ELR (cell line): ENCODE measurements at regions not wholly inside any gene's neighbourhood (a gene's known extent, or its start where the extent isn't known, plus 50 kb on each side); places are given as distances from the start of the nearest gene placed in this dataset.

Source experiments
- DNase-seq: peaks from one replicate; pipeline ENCODE4 v3.0.0-alpha.2; 2015; ENCODE audit warnings: low read depth

DNA sequence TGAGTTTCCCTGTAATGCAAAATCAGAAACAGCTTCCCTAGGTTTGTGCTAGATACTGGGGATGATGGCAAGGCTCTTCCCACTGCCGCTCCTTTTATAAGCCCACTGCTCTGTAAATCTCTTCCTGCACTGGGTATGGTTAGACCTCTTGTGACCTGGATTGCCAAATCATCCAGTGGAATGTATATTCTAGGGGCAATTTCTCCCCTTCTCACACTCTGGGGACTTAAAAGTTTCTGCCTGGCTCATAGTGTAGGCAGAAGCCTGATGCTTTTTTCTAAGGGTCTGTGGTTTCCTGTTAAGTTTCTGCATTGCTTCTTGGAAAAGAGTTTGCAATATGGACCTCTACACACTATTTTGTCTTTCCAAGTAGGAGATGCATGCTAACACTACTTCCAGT is 1582.0 kb upstream of the PCDH20 start:
- no peak for DNase-seq

DNA sequence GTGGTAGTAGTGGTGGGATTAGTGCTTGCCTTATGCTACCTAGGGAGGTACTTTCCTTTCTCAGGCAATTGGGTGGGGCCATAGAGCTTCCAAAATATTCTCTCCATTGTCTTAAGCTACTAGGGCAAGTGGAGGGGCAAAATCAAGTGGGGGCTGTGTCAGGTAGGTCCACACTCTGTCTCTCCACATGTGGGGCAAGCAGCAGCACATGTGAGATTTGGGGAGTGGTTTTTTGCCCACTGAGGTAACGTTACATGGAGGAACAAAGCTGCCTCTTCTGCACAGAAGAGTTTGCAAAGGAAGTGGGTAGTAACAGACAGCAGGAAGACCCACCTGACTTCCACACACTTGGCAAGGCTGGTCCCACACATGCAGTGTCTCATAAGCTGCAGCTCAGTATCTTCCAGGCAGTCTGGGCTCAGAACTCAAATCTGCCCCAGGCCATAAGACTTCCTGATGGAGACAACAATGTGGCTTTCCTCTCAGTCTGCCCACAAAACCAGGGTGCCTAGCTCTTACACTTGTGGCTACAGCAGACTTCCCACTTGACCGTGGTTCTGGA is 1581.5 kb upstream of the PCDH20 start:
- DNase-seq = no peak

DNA sequence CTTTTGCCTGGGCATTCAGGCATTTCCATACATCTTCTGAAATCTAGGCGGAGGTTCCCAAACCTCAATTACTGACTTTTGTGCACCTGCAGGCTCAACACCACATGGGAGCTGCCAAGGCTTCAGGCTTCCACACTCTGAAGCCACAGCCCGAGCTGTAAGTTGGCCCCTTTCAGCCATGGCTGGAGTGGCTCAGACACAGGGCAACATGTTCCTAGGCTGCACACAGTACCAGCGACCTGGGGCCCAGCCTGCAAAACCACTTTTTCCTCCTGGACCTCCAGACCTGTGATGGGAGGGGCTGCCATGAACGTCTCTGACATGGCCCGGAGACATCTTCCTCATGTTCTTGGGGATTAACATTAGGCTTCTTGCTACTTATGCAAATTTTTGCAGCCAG is 1558.2 kb upstream of the PCDH20 start:
- no peak for DNase-seq

DNA sequence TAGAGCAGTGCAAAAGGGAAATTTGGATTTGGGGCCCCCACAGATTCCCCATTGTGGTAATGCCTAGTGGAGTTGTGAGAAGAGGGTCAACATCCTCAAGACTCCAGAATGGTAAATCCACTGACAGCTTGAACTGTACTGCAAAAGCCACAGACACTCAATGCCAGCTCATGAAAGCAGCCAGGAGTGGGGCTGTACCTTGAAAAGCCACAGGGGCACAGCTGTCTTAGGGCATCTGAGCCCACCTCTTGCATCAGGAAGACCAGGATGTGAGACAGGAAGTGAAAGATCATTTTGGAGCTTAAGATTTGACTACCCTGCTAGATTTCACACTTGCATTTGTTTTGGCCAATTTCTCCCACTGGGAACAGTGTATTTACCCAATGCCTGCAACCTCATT is 1548.9 kb upstream of the PCDH20 start:
- DNase-seq = no peak

DNA sequence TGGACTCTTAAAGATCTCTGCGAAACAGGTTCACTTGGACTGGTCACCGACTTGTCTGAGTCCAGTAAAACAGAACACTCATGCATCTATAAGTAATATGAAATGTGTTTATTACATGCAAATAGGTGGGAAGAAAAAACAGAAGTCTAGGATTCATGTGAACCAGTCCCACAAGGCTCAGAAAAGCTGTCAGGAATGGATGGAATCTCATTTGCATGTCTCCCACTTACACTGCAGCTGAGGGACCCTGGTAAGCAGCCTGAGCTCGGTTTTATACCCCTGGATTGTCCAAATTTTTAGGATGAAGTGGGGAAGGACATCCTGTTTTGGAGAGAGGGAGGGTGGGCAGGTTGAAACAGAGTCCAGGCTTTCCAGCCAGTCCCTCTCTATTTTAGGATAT is 1545.1 kb upstream of the PCDH20 start:
- DNase-seq = no peak

DNA sequence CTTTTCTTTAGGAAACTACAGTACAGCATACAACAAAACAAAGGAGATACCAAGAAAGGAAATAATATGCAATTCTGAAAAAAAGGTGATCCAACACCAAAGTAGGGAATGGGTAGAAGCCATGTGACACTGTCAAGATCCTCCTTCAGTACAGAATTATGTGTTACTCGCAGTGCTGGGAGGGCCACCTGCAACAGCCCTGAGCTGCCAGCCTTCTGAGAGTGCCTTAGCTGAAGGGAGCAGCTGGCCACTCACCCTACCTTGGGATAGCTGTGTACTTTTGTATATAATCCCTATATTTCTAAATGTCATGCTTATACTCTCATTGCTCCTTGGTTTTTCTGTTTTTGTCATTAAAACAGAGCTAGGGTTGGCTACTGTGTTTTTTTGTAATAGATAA is 1518.2 kb upstream of the PCDH20 start:
- DNase-seq = no peak

DNA sequence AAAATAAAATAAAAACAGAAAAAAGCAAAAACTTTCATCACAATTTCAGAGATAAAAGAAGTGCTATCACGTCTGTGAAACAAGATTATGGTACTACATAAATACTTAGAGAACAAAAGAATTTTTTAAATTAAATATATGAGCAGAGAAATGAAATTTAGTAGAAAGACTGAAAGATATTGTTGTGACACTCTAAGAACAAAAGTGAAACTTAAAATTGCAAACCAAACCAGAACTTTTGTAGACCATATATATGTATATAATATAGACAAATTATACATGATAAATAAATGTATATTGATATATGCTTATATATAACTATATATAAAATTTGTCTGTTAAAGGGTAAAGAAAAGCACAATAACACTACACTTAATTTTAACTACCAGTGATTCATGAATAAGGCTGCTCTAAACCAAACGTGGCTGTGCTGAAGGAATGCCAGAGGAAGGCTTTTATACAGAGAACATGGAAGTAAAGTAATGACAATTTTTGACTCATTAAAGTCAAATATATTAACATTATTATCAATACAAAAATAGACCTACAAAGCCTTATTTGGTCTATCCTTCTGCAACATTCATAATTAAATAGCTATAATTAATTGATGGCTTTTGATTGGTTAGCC is 1516.7 kb upstream of the PCDH20 start:
- peak; percentile 66 for DNase-seq

DNA sequence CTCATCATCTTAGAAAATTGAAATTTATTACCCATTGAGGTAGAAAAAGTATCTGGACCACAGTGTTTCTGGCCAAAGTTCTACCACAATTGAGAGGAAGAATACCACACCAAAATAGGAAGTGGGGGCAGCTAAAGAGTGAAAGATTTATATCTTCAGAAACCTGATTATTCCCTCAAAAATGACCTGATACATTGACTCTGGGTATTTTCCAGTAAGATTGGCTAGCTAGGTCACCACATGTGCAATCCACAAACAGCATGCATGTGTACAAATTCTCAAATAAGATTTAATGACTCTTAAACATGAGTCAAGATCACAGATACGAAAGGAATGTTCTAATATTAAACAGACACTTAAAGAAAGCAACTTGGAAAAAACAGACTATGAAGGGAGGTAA is 1516.2 kb upstream of the PCDH20 start:
- DNase-seq = peak; percentile 76

DNA sequence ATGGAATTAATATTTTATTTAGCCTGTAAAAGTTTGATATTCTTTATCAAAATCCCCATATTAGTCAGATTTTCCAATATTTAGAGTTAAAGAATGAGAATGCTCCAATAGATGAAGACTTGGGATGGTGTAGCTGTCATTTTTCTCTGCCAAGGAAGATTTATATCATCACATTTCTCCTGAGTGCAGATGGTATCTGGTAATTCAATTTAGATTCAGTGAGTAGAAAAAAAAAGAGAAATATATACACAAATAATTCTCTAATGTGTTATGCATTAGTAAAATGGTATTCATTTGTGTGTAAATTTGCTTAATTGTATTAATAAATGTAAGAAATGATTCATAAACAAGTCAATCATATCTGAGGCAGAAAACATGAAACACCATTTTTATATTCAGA is 1508.7 kb upstream of the PCDH20 start:
- DNase-seq = no peak

DNA sequence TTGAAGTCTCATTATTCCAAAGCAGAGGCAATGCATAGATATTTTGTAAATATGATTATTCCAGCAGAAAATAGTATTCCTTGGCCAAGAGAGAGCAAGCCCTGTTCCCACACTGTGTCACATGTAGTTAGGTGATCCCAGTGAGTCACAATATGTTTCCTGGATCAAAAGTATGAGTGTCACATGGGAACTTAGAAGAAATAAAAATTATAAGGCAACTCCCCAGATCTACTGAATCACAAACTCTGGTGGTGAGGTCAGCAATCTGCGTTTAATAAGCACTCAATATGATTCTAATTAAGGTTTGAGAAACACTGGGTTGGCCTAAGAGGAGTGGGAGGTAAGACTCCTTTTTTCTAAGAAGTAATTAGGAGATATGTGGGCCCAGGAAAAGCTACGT is 1504.5 kb upstream of the PCDH20 start:
- no peak for DNase-seq

DNA sequence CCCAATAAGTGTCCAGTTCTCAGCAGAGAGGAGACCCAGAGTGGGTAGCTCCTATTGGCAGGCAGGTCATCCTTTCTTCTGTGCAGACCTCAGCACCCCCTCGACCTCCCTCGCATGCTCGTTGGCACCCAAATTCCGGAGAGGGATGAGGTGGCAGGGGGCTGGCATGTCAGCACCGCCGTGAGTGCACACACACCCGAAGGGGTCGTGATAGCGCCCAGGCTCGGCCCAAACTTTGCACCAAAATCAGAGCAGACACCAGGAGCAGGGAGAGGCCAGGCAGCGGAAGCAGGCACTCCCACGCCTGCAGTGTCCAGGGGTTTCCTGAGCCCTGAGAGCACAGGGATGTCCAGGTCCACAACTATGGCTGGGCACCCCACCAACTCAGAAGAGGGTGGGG is 1503.8 kb upstream of the PCDH20 start:
- DNase-seq = no peak

DNA sequence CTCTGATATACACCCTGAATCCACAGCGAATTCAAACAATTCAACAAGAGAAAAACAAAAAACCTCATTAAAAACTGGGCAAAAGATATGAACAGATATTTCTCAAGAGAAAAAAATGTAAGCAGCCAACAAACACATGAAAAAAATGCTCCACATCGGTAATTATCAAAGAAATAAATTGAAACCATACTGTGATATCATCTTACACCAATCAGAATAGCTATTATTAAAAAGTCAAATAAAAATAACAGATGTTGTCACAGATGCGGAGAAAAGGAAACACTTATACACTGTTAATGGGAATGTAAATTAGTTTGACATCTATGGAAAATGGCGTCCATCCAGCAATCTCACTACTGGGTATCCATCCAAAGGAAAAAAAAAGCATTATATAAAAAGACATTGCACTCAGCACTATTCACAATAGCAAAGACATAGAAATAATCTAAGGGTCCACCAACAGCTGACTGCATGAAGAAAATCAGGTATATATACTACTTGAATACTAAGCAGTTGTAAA is 1495.0 kb upstream of the PCDH20 start:
- DNase-seq = no peak

DNA sequence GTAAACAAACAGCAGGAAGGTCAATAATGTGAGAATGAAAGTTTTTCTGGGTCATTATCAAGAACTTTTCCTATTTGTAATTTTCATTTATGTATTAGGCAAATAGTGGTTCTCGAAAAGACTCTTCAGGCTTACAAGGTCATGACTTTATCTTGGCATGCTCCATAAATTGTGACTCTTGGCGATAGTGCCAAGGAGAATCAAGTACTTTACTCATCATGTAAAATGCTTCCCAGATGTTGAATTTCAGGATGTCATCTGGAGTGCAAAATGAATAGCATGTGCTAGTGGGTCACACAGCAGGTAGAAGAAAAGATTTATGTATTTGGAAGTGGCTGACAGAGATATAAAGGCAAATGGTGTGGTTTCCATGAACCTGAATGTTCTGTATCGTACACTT is 1492.7 kb upstream of the PCDH20 start:
- no peak for DNase-seq

DNA sequence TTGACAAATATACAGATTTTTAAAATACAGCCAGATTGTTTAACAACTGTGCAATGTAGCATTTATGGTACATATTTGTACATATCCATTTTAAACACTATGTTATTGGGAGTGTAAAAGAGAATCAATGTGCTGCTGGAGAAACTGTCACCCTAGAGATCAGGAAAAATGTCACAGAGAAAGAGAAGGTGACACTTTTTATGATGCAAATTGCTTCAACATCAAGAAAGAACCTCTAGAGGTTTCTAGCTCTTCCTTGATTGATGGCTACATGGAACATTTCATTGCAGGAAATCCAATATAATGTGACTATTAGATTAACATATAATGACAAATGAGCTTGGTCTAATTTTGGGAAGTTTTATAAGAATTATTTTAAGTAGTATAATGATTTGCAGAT is 1491.2 kb upstream of the PCDH20 start:
- DNase-seq = no peak

DNA sequence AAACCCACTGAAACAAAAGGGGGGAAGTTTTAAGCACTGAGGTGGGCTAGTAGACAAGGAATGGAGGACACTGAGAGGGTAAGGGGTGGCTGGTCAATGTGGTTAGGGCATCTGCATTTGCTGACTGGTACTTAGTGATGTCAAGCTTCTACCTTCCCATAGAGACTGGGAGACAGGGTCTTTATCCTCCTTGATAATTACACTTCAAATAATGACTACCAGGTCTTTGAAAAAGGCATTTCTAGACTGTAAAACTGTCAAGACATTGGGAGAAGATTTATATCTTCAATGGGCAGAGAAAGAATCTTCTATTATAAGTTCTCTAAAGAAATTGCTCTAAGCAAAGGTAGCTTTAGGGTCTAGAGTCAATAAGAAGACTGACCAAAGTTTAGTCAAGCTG is 1490.8 kb upstream of the PCDH20 start:
- no peak for DNase-seq

DNA sequence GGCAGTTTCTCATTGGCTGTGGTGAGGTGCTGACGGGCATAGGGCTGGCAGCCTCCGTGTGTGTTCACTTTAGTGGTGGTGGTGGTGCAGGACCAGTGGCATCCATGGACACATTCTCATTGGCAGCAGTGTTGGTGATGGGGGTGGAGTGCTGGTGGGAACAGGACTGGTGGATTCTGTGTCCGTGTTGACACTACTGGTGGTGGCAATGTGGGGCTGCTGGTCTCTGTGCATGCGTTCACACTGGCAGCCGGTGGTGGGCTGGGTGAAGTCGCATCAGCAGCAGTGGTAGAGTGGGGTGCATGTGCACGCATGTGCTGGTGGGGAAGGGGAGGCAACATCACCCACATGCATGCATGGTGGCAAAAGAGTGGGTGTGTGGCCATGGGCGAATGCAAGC is 1471.4 kb upstream of the PCDH20 start:
- no peak for DNase-seq

DNA sequence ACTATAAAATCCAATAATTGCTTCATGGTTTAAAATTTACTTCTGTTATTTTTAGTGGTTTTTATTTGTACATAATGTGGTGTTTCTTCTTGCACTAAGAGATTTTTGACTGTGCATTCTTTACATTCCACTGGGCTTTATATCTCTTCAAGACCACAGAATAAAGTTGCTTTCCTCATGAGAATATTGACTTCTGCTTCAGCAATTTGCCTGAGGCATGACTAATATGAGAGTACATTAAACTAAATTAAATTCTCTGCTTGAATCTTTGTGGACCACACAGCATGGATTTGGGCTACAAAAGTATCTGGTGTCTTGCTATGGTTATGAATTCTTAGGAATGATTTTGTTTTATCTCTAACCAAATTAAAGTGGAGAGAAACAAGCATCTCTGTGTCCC is 1463.4 kb upstream of the PCDH20 start:
- DNase-seq = peak; percentile 74

DNA sequence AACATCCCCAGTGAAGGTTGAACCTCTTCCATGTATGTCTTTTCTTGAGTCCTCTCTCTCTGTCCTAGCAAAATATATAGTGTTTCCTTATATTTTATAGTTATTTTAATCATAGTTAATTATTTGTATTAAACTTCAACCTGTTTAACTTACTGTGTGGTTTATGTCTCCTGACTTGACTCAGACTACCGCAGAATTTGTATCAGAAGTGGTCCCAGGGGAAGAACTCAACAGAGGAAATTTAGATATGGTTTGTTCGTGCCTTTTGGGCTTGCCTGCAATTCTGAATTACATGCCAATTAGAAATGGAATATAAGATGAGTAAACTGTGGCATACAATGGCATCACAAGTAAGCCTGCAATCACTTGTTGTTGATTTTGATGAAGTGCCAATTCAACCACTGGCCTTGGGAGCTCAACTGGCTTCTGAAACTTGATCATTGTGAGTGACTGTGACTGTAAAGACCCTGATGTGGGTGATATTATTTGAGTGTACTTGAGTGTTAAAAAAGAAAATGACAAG is 1459.5 kb upstream of the PCDH20 start:
- DNase-seq = no peak

DNA sequence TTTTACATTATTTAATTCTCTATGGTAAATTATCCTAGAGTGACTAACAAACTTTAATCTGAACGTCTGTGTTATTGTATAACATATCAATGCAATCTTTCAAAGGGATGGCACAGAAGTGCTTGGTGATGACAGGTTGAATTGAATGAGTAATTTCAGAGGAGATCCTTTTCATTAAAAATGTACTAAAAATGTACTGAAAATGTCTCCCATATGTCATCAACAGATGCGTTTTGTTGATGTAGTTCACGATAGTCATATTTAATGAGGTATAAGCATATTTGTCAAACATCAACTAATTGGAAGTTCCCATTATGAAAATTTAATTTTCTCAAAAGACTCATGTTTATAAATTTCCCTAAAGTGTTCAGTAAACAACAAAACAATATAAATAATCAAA is 1434.7 kb upstream of the PCDH20 start:
- no peak for DNase-seq

DNA sequence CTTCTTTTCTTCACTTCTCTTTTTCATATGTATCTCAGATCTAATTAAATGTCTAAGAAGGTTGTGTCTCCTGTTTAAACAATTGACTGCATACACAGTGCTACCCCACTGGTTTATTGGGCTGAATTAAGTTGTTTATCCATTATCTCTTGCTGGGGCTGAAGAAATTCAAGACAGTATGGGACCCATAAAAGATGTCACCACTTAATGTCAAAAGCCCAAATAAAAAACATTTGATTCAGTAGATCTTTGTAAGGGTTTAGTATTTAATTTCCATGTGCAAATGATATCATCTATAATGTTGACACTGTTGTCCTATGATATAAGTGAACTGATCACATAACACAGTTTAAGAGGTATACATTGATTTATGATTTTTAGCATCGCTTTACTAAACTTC is 1431.9 kb upstream of the PCDH20 start:
- DNase-seq = no peak

DNA sequence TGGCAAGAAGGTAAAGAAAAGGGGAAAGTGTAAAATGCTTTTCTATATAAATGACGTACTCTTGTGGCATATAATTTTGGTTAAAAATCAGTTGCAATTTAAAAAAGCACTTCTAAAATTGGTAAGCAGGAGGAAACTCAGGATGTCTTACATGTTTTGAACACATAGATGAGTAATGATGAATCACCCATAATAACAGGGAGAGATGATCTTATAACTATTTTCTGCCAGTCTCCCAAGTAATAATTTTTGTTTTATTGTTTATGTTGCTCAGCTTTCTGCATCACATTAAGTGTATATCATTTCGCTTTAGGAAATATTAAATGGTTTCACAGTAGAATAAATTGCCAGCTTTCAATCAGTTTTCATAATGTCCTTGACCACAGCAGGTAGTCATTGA is 1430.7 kb upstream of the PCDH20 start:
- peak; percentile 76 for DNase-seq

DNA sequence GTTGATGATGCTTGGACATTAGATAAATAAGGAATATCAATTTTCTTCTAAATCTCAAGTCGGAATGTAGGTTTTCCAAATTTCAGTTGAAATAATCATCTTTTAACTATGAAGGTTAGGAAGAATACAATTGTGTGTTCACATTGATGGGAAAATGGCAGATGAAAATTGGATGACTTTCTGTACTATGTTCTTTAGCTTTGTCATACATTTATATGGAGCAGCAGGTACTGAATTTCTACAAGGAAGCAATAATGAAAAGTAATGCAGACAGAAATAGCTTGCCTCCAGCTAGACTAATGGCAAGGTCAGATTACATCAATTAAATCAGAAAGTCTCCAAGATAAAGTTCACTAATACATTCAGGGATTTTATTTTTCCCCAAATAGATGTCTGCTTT is 1423.7 kb upstream of the PCDH20 start:
- no peak for DNase-seq

DNA sequence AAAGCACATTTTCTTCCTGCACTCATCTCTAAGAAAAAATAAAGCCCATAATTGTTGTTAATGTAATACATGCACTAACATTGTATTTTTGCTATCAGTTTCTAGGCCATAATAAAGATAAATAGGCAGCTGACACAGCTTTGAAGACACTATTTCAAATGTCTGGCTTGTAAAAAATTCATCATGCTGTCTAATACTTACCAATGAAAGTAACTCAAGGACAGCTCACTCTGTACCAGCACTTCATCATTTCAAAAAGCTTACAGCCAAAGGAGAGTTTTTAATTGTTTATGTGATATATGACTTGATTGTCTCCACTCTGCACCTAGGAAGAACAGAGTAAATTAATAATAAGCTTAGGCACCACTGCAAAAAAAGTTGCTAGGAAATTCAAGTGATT is 1423.3 kb upstream of the PCDH20 start:
- DNase-seq = no peak

DNA sequence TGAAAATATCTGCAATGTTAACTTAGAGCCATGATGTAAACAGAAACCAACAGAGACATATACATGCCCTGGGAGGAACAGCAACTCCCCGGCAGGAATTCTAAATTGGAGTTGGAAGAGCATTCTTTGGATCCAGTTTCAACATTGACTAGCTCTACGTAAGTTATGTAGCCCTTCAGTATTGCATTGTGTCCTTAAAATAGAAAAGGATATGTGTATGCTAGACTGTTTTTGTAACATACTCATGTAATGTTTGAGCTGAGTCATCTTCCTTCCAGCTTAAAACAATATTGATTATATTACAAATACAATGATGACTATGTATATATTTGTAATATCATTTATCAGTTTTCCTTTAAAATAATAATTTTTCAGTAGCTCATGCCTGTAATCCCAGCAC is 1422.2 kb upstream of the PCDH20 start:
- DNase-seq = peak; percentile 52
